Stimulated activated CD4-positive, alpha-beta T cell treated with anti-CD3 and anti-CD28 coated beads, Interleukin-2, amount 100 ng/mL, for 4 hours (primary cell): ENCODE measurements at regions not wholly inside any gene's neighbourhood (a gene's known extent, or its start where the extent isn't known, plus 50 kb on each side); places are given as distances from the start of the nearest gene placed in this dataset.
"Not testable (repeated sequence)": the region's sequence is repeated elsewhere in the genome, so short reads cannot be mapped to it uniquely, and the experiment has no call there.

Experiments used
- DNase-seq: peaks from one replicate; pipeline ENCODE4 v3.0.0-alpha.2; 2020; ENCODE audit warnings: low read depth

- DNase-seq: no peak
Measured at GRCh38 chr9:99628849-99629620, 192.7 kb upstream of the NR4A3 start.

- DNase-seq: no peak
Measured at GRCh38 chr9:99632349-99633038, 189.2 kb upstream of the NR4A3 start.

- DNase-seq: no peak
Measured at GRCh38 chr9:99633265-99633664, 188.4 kb upstream of the NR4A3 start.

DNA sequence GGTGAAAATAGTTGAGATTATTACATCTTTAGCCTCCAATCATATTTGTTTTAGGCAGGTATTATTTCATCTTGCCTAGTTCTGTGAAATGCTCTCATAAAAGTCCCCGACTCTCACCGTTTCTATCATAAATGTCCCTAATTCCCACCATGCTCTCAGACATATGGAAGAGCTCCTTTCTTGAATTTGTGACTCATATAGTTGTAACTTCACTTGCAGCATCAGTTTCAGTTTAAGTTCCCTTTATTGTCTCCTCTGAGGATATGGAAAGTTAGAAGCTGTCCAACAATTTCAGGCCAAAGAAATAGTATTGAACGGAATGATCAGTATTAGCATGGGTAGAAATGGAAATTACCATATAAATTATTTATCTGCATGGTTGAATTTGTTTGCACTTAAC, 187.5 kb upstream of the NR4A3 start:
- no peak for DNase-seq

DNA sequence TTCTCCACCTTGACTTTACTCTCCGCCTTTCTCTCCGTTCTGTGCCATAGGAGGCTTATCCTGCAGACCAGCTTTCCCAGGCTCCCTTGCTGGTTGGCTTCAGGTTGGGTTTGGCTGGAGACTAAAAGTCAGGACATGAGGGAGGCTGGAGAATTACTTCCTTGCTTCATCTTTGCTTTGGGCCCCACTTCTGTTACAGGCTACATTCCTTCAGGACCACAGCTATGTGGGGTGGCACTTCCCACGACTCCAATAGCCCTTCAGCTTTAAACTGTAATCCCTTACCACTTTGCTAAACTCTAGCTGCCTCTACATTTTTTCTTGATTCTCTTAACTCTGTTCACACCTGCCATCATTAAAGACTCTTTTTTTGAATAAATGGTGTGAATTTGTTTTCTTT, 186.7 kb upstream of the NR4A3 start:
- no peak for DNase-seq

DNA sequence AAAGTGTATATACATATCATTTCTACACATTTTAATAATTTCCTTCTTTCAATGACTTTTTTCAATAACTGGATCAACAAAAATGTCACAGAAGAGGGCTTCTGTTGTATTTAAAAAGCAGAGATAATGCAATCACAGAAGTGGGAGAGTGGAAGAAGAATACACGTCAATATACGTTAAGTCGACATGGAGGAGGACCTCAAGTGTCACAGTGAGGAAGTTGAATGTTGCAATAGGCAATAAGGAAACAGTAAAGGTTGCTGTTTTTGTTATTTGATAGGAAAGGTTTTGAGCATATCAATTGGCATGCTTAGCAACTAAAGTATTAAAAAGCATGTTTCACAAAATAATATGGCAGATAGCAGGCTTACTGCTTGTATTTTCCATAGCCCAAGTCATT, 184.0 kb upstream of the NR4A3 start:
- no peak for DNase-seq

GRCh38 chr9:99638971-99639370, 182.7 kb upstream of the NR4A3 start:
- DNase-seq: no peak

DNA sequence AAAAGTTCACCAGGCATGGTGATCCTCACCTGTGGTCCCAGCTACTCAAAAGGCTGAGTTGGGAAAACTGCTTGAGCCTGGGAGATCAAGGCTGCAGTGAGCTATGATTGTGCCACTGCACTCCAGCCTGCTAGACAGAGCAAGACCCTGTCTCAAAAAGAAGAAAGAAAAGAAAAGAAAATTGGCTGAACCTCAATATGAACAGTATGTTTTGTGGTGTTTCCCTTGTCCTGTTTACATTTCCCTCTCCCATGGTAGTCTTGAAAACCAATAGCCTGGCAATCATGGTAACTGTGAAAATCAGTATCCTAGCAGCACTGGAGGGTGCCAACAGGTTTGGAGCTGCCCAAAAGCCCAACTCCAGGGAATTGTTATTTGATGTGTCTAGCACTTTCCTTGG, 174.1 kb upstream of the NR4A3 start:
- no peak for DNase-seq

- no peak for DNase-seq
Measured at GRCh38 chr9:99650187-99650874, 171.4 kb upstream of the NR4A3 start.

DNA sequence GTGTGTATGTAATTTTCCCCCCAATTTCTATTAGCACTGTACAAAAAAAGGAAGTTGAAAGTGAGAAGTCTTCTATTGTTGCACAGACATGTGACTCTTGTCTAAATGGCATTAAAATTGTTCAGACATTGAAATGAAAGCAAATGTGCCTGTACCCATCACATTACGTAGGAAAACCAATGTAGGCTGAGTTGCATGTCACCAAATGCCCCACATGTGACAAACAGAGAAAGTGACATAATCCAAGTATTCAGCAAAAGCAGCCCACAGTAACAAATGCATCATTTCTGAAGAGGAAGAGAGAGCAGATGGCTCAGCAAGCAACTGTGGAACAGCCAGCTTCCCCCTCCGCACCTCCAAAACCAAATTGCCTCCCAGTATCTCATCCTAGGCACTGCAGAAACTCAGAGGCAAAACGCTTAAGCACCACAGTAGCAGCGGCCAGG, 161.5 kb upstream of the NR4A3 start:
- no peak for DNase-seq

GRCh38 chr9:99663297-99663696, 158.4 kb upstream of the NR4A3 start:
- DNase-seq: no peak

- DNase-seq: no peak
Measured at GRCh38 chr9:99663856-99664255, 157.8 kb upstream of the NR4A3 start.

DNA sequence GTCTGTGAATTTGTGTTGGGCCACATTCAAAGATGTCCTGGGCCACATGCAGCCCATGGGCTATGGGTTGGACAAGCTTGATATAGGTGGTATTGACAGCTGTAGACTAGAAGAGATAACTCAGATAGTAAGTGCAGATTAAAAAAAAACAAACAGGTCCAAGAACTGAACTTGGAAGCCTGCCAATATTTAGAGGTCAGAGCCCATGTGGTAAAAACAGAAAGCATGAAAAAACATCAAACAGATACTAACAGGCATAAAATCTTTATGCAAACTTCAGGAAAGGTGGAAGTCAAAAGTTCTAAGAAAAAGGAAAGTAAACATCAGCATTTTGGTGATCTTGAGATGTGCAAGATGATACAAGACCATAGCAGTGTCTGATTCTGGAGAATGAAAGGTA, 155.1 kb upstream of the NR4A3 start:
- no peak for DNase-seq

- DNase-seq: not testable (repeated sequence)
Measured at GRCh38 chr9:99670886-99671285, 150.8 kb upstream of the NR4A3 start.

DNA sequence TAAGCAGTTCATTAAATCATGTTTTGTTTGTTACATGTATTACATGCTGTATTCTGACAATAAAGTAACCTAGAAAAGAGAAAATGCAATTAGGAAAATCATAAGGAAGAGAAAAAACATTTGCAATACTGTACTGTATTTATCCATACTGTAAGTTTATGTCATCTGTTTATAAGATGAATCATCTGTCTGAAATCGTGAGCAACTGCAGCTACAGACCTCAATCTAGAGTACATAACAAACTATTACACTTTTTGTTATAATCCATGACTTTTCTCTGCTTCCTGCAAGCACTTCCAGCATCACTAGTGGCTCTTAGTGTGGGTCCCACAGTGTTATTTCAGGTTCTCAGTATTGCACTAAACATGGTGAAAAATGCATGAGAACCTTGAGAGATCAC, 144.4 kb upstream of the NR4A3 start:
- no peak for DNase-seq

DNA sequence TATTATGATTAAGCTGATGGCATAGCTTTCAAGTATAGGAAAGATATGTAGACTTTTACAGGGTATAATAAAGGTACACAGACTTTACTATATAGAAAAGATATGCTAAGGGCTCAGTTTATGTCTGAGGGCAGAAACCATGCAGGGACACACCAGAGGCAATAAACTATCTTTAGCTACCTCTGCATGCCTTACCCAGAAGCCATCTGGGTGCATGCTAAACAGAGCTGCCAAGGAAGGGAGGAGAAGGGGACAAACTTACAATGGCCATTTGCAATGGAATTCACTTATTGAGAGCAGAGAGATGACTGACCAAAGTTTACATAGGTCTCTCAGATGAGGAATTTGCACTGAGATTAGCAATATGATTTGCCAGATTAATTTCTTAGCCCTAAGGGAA, 143.1 kb upstream of the NR4A3 start:
- no peak for DNase-seq

- DNase-seq: no peak
Measured at GRCh38 chr9:99680191-99680590, 141.5 kb upstream of the NR4A3 start.

DNA sequence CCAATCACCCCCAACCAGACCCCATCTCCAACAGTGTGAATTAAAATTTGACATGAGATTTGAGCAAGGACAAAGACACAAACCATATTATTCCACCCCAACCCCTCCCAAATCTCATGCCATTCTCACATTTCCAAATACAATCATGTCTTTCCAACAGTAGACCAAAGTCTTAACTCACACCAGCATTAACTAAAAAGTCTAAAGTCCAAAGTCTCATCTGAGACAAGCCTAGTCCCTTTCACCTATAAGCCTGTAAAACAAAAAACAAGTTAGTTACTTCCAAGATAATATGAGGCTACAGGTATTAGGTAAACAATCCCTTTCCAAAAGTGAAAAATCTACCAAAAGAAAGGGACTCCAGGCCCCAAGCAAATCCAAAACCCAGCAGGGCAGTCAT, 140.6 kb upstream of the NR4A3 start:
- DNase-seq: no peak

GRCh38 chr9:99682378-99682777, 139.3 kb upstream of the NR4A3 start:
- no peak for DNase-seq

DNA sequence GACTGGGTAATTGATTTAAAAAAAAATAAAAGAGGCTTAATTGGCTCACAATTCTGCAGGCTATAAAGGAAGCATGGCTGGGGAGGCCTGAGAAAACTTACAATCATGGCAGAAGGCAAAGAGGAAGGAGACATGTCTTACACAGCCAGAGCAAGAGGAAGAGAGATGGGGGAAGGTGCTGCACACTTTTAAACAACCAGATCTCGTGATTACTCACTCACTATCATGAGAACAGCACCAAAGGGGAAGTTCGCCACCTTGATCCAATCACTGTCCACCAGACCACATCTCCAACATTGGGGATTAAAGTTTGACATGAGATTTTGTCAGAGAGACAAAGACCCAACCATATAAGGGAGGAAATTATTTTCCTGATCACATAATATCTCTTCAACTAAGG, 138.8 kb upstream of the NR4A3 start:
- no peak for DNase-seq

- DNase-seq: no peak
Measured at GRCh38 chr9:99690573-99690972, 131.1 kb upstream of the NR4A3 start.

DNA sequence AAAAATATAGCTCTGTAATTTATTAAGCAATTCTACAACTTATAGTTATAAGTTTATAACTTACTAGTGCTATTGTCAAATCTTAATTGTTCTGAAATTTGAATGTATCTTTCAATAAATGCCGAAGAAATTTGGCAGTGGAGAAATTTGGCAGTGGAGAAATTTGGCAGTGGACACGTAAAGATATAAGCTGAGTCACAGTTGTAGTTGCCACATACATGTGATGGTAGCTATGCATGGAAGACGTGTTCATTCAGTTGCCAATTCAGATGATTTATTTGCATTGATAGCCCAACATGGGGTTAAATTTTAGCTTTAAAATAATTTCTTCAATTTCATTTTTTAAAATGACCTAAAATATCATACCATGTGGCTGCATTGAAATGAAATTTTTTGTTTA, 127.8 kb upstream of the NR4A3 start:
- no peak for DNase-seq

DNA sequence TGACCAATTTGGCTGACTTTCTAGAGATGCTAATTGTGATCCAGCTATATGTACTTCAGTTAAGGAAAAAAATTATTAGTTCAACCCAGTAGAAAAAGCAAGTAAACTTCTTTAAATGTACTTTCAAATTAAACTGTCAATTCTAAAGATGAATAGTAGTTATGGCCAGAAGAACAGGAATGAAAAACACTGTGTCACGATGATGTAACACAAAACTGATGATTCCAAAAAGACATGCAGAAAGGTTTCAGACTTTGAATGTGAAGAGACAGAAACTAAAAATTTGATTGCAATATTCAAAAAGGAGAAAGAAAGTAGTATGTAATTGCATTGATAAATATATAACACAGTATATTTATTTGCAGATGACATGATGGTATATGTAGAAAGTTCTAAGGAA, 127.3 kb upstream of the NR4A3 start:
- no peak for DNase-seq
